Thoracic aorta (tissue), 2 donors: ENCODE measurements at regions not wholly inside any gene's neighbourhood (a gene's known extent, or its start where the extent isn't known, plus 50 kb on each side); places are given as distances from the start of the nearest gene placed in this dataset.

Experiments
- ATAC-seq: fragments of 150-250 bp; one replicate; pipeline ENCODE4 v1.8.0; 2017; ENCODE audit warnings: low read depth; ENCODE audit not compliant: insufficient number of reproducible peaks, low FRiP score
- DNase-seq: peaks from one replicate; pipeline ENCODE4 v3.0.0-alpha.2; 2020; ENCODE audit warnings: low spot score
- H3K27ac ChIP-seq, 2 donors: fragments of 200-600 bp; sonication (generic); 1 replicate in 1 of 2; 2 replicates in 1 of 2; pipeline ENCODE4 v1.5.1; 2016; ENCODE audit warnings: mild to moderate bottlenecking in 2 of 2, moderate library complexity in 2 of 2
- H3K27me3 ChIP-seq: fragments of 200-600 bp; sonication (generic); replicated peaks from 2 replicates; pipeline ENCODE4 v1.6.0; 2016; ENCODE audit warnings: mild to moderate bottlenecking; ENCODE audit not compliant: insufficient read depth
- H3K36me3 ChIP-seq: fragments of 200-600 bp; sonication (generic); one replicate; pipeline ENCODE4 v1.5.1; 2016
- H3K4me1 ChIP-seq, 2 donors: fragments of 200-600 bp; sonication (generic); 1 replicate in 1 of 2; 2 replicates in 1 of 2; pipeline versions ENCODE4 v1.5.1 to v1.6.0; 2016; ENCODE audit warnings: low read depth in 2 of 2, mild to moderate bottlenecking in 1 of 2; ENCODE audit not compliant: control insufficient read depth in 1 of 2
- H3K4me3 ChIP-seq: fragments of 200-600 bp; sonication (generic); 2 replicates; pipeline ENCODE4 v1.5.1; 2016; ENCODE audit warnings: mild to moderate bottlenecking
- H3K9me3 ChIP-seq: fragments of 200-600 bp; sonication (generic); 2 replicates; pipeline ENCODE4 v1.5.1; 2016
- TF ChIP-seq, protein P1 (sequence below): fragments of 200-600 bp; sonication (generic); IDR thresholded peaks from one replicate; pipeline ENCODE4 v1.5.1; 2019; ENCODE audit warnings: antibody characterized with exemption

DNA sequence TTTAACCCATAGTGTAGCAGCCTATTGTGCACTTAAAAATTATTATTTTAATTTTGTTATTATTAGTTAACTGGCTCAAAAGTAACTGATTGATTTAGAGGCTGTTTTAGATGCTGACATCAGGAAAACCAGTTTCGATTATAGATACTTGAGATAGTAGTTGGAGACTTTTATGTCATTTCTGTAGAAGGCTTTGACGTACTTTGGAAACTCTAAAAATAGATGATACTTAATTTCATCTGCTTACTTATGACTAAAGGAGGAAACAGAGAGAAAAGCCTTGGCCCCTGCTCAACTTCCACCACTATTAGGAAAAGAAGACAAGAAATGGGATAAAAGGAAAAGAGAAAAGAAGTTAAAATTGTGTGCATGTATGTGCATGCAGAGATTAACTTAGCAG, 219.3 kb upstream of the HMGA2 start:
- TF ChIP-seq, protein P1, sequence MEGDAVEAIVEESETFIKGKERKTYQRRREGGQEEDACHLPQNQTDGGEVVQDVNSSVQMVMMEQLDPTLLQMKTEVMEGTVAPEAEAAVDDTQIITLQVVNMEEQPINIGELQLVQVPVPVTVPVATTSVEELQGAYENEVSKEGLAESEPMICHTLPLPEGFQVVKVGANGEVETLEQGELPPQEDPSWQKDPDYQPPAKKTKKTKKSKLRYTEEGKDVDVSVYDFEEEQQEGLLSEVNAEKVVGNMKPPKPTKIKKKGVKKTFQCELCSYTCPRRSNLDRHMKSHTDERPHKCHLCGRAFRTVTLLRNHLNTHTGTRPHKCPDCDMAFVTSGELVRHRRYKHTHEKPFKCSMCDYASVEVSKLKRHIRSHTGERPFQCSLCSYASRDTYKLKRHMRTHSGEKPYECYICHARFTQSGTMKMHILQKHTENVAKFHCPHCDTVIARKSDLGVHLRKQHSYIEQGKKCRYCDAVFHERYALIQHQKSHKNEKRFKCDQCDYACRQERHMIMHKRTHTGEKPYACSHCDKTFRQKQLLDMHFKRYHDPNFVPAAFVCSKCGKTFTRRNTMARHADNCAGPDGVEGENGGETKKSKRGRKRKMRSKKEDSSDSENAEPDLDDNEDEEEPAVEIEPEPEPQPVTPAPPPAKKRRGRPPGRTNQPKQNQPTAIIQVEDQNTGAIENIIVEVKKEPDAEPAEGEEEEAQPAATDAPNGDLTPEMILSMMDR: no peak
- Histone ChIP-seq H3K4me1 (peaks cover 9 to 10% of the 10 kb centered on the region in 2 donors), H3K36me3 (no peaks in the 10 kb centered on the region), H3K9me3 (no peaks in the 10 kb centered on the region), H3K4me3 (no peak overlapping the region), H3K27ac (no peak overlapping the region), H3K27me3 (no peaks in the 10 kb centered on the region)
- ATAC-seq: no peak
- no peak for DNase-seq

DNA sequence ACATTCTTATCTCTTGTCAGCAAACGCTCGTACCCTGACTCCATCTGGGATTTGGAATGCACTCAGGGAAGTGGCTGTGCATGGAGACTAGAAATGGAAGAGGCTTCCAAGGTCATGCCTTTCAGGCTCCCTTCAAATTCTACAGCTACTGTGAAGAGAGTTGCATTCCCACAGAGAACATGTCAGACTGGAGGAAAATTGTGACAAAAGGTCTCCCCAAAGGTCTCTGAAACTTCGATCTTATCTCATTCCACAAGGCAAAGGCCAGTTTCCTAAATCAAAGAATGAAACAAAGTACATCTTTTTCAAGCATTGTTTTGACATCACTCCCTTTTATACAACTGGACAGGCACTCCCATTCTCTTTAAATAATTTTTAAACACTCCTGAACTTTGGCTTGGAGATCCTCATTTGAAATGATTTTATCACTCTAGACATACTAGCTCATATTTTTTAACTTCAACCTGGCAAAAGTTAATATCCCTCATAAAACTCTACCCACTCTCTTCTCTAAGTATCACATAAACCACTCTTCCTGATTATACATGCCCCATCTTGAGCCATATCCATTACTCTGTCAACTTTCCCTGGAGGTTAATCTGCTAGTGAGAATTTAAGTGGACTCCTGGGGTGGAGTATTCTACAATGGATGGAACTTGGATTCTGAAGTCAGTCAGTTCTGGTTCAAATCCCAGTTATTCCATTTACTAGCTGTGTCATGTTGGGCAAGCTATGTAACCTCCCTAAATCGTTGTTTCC, 218.1 kb upstream of the HMGA2 start:
- no peaks in the 10 kb centered on the region for H3K9me3 ChIP-seq
- no peak overlapping the region for H3K27ac ChIP-seq
- H3K27me3 ChIP-seq: no peaks in the 10 kb centered on the region
- no peak for ATAC-seq
- no peak overlapping the region for H3K4me3 ChIP-seq
- no peak for DNase-seq
- no peaks in the 10 kb centered on the region for H3K36me3 ChIP-seq
- H3K4me1 ChIP-seq: peaks cover 9 to 10% of the 10 kb centered on the region in 2 donors
- TF ChIP-seq, protein P1: no peak

DNA sequence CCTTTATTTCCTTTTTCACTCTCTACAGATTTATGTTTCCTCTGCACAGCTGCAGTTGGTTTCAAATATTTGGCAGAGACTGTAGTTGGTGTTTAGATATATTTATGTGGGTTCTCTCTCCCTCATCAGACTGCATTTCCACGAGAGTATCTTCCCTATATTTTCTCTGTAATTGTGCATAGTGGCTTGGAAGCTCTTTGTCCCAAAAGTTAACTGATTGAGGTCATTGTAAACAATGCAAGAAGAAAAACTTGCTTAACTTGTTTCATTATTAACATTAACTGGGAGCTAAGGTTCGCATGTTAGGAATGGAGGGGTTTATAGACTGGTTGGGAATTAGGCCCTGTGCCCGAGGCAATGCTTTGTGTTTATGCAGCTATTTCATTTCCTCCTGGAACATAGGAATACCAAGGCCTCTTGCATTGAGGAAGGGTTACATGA, 216.9 kb upstream of the HMGA2 start:
- no peak overlapping the region for H3K27ac ChIP-seq
- H3K36me3 ChIP-seq: no peaks in the 10 kb centered on the region
- peaks cover 9 to 10% of the 10 kb centered on the region in 2 donors for H3K4me1 ChIP-seq
- ATAC-seq (no peak), DNase-seq (no peak)
- no peak overlapping the region for H3K4me3 ChIP-seq
- TF ChIP-seq, protein P1: no peak
- no peaks in the 10 kb centered on the region for H3K9me3 ChIP-seq
- H3K27me3 ChIP-seq: no peaks in the 10 kb centered on the region

GRCh38 chr12:65608319-65608916, 215.9 kb upstream of the HMGA2 start:
- ATAC-seq (no peak), DNase-seq (no peak)
- H3K4me3 ChIP-seq: no peak overlapping the region
- TF ChIP-seq, protein P1: no peak
- H3K4me1 ChIP-seq: peaks cover 8% of the 10 kb centered on the region in 2 donors
- no peak overlapping the region for H3K27ac ChIP-seq
- H3K36me3 ChIP-seq: no peaks in the 10 kb centered on the region
- H3K27me3 ChIP-seq: no peaks in the 10 kb centered on the region
- H3K9me3 ChIP-seq: no peaks in the 10 kb centered on the region

DNA sequence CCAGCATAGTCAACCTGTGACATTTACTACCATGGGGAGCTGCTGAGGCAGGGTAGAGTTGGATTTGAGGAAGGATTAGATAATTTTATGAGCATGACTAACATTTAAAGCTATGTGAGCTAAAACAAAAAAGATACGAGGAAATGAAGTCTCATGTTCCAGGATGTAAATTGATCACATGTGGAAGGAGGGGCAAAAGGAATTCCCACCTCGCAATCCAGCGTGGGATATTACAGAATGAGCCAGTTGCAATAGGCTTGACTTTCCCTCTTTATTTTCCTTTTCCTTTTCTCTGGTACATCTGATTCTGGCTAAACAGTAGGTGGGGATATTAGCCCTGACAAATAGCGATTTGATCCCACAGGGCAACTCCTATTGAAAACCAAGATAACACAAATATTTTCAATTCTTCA, 214.9 kb upstream of the HMGA2 start:
- ATAC-seq: no peak
- Histone ChIP-seq H3K36me3 (no peaks in the 10 kb centered on the region), H3K27me3 (no peaks in the 10 kb centered on the region), H3K9me3 (no peaks in the 10 kb centered on the region), H3K4me1 (peaks cover 0 to 2% of the 10 kb centered on the region in 2 donors), H3K4me3 (no peak overlapping the region), H3K27ac (no peak overlapping the region)
- TF ChIP-seq, protein P1: no peak
- DNase-seq: no peak
